ENCODE measurements at regions not wholly inside any gene's neighbourhood (a gene's known extent, or its start where the extent isn't known, plus 50 kb on each side); places are given as distances from the start of the nearest gene placed in this dataset.
"Not testable (repeated sequence)": the region's sequence is repeated elsewhere in the genome, so short reads cannot be mapped to it uniquely, and the experiment has no call there.

DNA sequence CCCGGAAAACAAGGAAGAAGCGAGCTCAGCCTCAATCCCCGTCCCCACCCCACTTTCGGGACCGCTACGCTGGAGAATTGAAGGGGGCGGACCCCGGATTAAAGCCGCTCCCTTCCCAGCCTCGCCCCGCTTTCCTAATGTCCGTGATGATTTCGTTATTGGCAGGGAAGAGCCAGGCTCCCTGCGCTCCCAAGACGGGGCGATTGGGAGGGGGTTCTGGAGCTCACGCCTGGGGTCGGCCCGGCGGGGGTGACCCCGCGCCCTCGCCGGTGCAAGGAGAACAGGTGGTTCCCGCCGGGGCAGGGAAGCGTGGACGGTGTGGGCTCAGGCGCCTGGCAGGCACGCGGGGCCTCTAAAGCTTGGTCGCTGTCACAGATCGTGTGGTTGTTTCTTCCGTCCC, 131.5 kb downstream of the POTEM start:
- TF ChIP-seq, protein P1, sequence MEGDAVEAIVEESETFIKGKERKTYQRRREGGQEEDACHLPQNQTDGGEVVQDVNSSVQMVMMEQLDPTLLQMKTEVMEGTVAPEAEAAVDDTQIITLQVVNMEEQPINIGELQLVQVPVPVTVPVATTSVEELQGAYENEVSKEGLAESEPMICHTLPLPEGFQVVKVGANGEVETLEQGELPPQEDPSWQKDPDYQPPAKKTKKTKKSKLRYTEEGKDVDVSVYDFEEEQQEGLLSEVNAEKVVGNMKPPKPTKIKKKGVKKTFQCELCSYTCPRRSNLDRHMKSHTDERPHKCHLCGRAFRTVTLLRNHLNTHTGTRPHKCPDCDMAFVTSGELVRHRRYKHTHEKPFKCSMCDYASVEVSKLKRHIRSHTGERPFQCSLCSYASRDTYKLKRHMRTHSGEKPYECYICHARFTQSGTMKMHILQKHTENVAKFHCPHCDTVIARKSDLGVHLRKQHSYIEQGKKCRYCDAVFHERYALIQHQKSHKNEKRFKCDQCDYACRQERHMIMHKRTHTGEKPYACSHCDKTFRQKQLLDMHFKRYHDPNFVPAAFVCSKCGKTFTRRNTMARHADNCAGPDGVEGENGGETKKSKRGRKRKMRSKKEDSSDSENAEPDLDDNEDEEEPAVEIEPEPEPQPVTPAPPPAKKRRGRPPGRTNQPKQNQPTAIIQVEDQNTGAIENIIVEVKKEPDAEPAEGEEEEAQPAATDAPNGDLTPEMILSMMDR (IDR thresholded peaks at IDR 0.05), result not testable (repeated sequence)
- TF ChIP-seq POLR2AphosphoS5, EP300 (IDR thresholded peaks at IDR 0.05): not testable (repeated sequence)

Measured in sigmoid colon (tissue), 4 donors.